Ovary (tissue), 7 donors: ENCODE measurements at regions not wholly inside any gene's neighbourhood (a gene's known extent, or its start where the extent isn't known, plus 50 kb on each side); places are given as distances from the start of the nearest gene placed in this dataset.

Source experiments
- DNase-seq, 5 donors: peaks; one replicate each; pipeline ENCODE4 v3.0.0-alpha.2; 2019 to 2020
- H3K27ac ChIP-seq, 2 donors: fragments of 200-600 bp; one replicate each; pipeline versions ENCODE4 v1.5.1 to v1.8.0; 2019 to 2022
- H3K27me3 ChIP-seq: fragments of 200-600 bp; one replicate; pipeline ENCODE4 v1.8.0; 2022
- H3K36me3 ChIP-seq: fragments of 200-600 bp; sonication (generic); one replicate; pipeline ENCODE4 v1.5.1; 2019
- H3K4me1 ChIP-seq: one replicate; pipeline ENCODE4 v1.8.1; 2013; ENCODE audit warnings: mild to moderate bottlenecking, moderate library complexity; ENCODE audit not compliant: insufficient read depth
- H3K4me3 ChIP-seq: fragments of 200-600 bp; sonication (generic); one replicate; pipeline ENCODE4 v1.5.1; 2017
- H3K9me3 ChIP-seq, 2 donors: fragments of 200-600 bp in 1 of 2; sonication (generic) in 1 of 2; one replicate each; pipeline versions ENCODE4 v1.5.1 to v1.8.1; 2013 to 2019; ENCODE audit warnings: mild to moderate bottlenecking in 1 of 2, moderate library complexity in 1 of 2
- CTCF ChIP-seq, 3 donors: fragments of 450-650 bp in 2 of 3; fragments of 200-600 bp in 1 of 3; IDR thresholded peaks; one replicate each; pipeline versions ENCODE4 v1.5.1 to v1.8.0; 2016 to 2022; ENCODE audit warnings: antibody characterized with exemption in 3 of 3, mild to moderate bottlenecking in 1 of 3
- EP300 ChIP-seq: sonication (generic); formaldehyde crosslinking; IDR thresholded peaks from one replicate; pipeline ENCODE4 v1.6.1; 2017; ENCODE audit warnings: antibody characterized with exemption
- POLR2A ChIP-seq: fragments of 450-650 bp; IDR thresholded peaks from one replicate; pipeline ENCODE4 v1.6.1; 2017; ENCODE audit warnings: antibody characterized with exemption, mild to moderate bottlenecking, moderate library complexity
- WGBS, 3 donors: extraction: QIAGEN DNeasy Blood & Tissue Kit in 1 of 3; methylation state at CpG; one replicate each; pipeline versions ENCODE4 v1.1.5 to v1.1.7; 2013 to 2017; 5-methylcytosine and 5-hydroxymethylcytosine counted together
- intact Hi-C, 4 donors: fragments of 100-400 bp; cut with DNase I; formaldehyde crosslinking; loops; one replicate each; pipeline versions ENCODE4 v1.11.0 to v1.15.1; 2022 to 2023
- donor health status: DM: no; HTN: no; CAD: no; lungs with moderate emphysema.
- donor health status: DM: no; HTN: no; CAD: no.
- donor health status: Bipolar disorder and iron deficiency.
- donor health status: DM: no; HTN: no; CAD: no.
- donor health status: DM: yes; HTN: yes; CAD: no.

- intact Hi-C loops: no loop called here
- Histone ChIP-seq H3K4me3 (no peak overlapping the region), H3K27ac (no peak overlapping the region), H3K36me3 (no peaks in the 10 kb centered on the region), H3K4me1 (no peaks in the 10 kb centered on the region), H3K27me3 (no peaks in the 10 kb centered on the region), H3K9me3 (no peaks in the 10 kb centered on the region)
- no peak for TF ChIP-seq EP300
- no peak for TF ChIP-seq CTCF (IDR thresholded peaks at IDR 0.05)
- TF ChIP-seq POLR2A: no peak
- no peak for DNase-seq
These were observed 497.7 kb upstream of the MEF2C start for GRCh38 chr5:89380635-89381034.

- H3K27me3 ChIP-seq: no peaks in the 10 kb centered on the region
- H3K4me3 ChIP-seq: no peak overlapping the region
- DNase-seq: no peak
- intact Hi-C loops: no loop called here
- H3K27ac ChIP-seq: no peak overlapping the region
- no peaks in the 10 kb centered on the region for H3K36me3 ChIP-seq
- no peaks in the 10 kb centered on the region for H3K4me1 ChIP-seq
- H3K9me3 ChIP-seq: no peaks in the 10 kb centered on the region
- TF ChIP-seq EP300 (no peak), POLR2A (no peak), CTCF (IDR thresholded peaks at IDR 0.05) (no peak)
- 67 to 75% (median 72%) methylated on average over 13 of the region's 13 CpGs for WGBS, 3 donors
These were observed 494.9 kb upstream of the MEF2C start for GRCh38 chr5:89377767-89378455.

GRCh38 chr5:89374818-89375521, 492.0 kb upstream of the MEF2C start:
- H3K4me3 ChIP-seq: no peak overlapping the region
- TF ChIP-seq CTCF (IDR thresholded peaks at IDR 0.05) (no peak), POLR2A (no peak), EP300 (no peak)
- no peak for DNase-seq
- no peaks in the 10 kb centered on the region for H3K27me3 ChIP-seq
- intact Hi-C loops: no loop called here
- H3K4me1 ChIP-seq: no peaks in the 10 kb centered on the region
- no peaks in the 10 kb centered on the region for H3K36me3 ChIP-seq
- no peaks in the 10 kb centered on the region for H3K9me3 ChIP-seq
- no peak overlapping the region for H3K27ac ChIP-seq

GRCh38 chr5:89374144-89374784, 491.3 kb upstream of the MEF2C start:
- WGBS, 3 donors: 46 to 71% (median 70%) methylated on average over 1 of the region's 1 CpG
- no peaks in the 10 kb centered on the region for H3K27me3 ChIP-seq
- no peak overlapping the region for H3K4me3 ChIP-seq
- H3K9me3 ChIP-seq: no peaks in the 10 kb centered on the region
- DNase-seq: no peak
- intact Hi-C loops: no loop called here
- H3K36me3 ChIP-seq: no peaks in the 10 kb centered on the region
- H3K27ac ChIP-seq: no peak overlapping the region
- no peak for TF ChIP-seq POLR2A
- no peak for TF ChIP-seq EP300
- TF ChIP-seq CTCF (IDR thresholded peaks at IDR 0.05): no peak
- H3K4me1 ChIP-seq: no peaks in the 10 kb centered on the region
